ENCODE measurements at regions not wholly inside any gene's neighbourhood (a gene's known extent, or its start where the extent isn't known, plus 50 kb on each side); places are given as distances from the start of the nearest gene placed in this dataset.

DNA sequence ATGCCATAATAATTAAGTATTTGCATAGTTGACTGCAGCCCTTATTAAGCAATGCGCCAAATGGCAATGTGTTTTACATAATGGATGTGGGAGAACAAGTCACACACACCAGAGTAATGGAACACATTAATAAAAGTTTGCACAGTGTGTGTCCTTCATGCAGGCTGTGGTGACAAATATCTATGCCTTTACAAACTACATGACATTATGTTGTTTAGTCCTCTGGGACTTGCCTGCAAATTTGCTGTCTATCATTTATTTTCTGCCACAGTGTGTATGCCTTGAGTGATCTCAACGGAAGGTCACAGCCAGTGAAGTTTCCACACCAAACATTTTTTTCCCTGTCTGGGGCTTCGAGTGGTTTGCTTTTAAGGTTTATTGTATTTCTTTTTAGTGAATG lies 175.2 kb upstream of the TMEFF2 start:
- no peak overlapping the region for H3K4me2 ChIP-seq (ENCODE audit: low read depth, low read length)
- no peak overlapping the region for H2AFZ ChIP-seq (ENCODE audit: low read length)
- POLR2A ChIA-PET, result no interaction called here
- DNase-seq (ENCODE audit: low spot score) (no peak), ATAC-seq (no peak; the same call in 2 of the 3 replicates), FAIRE-seq (no peak)
- H3K79me2 ChIP-seq (ENCODE audit: insufficient read depth, low read length), result no peaks in the 10 kb centered on the region
- no peak for TF ChIP-seq PAWR (CRISPR knock-in tag; IDR thresholded peaks at IDR 0.05; ENCODE audit: borderline replicate concordance)
- TF ChIP-seq, protein P1, sequence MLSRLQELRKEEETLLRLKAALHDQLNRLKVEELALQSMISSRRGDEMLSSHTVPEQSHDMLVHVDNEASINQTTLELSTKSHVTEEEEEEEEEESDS (CRISPR knock-in tag; IDR thresholded peaks at IDR 0.05; ENCODE audit: borderline replicate concordance), result no peak
- no peak for TF ChIP-seq ZBTB43 (CRISPR knock-in tag; conservative IDR thresholded peaks at IDR 0.05)
- no peak for TF ChIP-seq AGO2 (optimal IDR thresholded peaks at IDR 0.05; ENCODE audit: low read depth, low read length)
- no peak for TF ChIP-seq ZNF10 (CRISPR knock-in tag; IDR thresholded peaks at IDR 0.05; ENCODE audit: borderline replicate concordance, low read depth)
- no peak for TF ChIP-seq HNRNPH1 (optimal IDR thresholded peaks at IDR 0.05; ENCODE audit: low read depth, low read length)
- TF ChIP-seq ZNF446 (CRISPR knock-in tag; IDR thresholded peaks at IDR 0.05), result no peak
- no peak for TF ChIP-seq MTA1 (CRISPR knock-in tag; IDR thresholded peaks at IDR 0.05; ENCODE audit: borderline replicate concordance)
- no peak for TF ChIP-seq HOXD1 (CRISPR knock-in tag; IDR thresholded peaks at IDR 0.05)
- TF ChIP-seq, protein P2, sequence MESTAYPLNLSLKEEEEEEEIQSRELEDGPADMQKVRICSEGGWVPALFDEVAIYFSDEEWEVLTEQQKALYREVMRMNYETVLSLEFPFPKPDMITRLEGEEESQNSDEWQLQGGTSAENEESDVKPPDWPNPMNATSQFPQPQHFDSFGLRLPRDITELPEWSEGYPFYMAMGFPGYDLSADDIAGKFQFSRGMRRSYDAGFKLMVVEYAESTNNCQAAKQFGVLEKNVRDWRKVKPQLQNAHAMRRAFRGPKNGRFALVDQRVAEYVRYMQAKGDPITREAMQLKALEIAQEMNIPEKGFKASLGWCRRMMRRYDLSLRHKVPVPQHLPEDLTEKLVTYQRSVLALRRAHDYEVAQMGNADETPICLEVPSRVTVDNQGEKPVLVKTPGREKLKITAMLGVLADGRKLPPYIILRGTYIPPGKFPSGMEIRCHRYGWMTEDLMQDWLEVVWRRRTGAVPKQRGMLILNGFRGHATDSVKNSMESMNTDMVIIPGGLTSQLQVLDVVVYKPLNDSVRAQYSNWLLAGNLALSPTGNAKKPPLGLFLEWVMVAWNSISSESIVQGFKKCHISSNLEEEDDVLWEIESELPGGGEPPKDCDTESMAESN (CRISPR knock-in tag; conservative IDR thresholded peaks at IDR 0.05), result no peak
- TF ChIP-seq, protein P3, sequence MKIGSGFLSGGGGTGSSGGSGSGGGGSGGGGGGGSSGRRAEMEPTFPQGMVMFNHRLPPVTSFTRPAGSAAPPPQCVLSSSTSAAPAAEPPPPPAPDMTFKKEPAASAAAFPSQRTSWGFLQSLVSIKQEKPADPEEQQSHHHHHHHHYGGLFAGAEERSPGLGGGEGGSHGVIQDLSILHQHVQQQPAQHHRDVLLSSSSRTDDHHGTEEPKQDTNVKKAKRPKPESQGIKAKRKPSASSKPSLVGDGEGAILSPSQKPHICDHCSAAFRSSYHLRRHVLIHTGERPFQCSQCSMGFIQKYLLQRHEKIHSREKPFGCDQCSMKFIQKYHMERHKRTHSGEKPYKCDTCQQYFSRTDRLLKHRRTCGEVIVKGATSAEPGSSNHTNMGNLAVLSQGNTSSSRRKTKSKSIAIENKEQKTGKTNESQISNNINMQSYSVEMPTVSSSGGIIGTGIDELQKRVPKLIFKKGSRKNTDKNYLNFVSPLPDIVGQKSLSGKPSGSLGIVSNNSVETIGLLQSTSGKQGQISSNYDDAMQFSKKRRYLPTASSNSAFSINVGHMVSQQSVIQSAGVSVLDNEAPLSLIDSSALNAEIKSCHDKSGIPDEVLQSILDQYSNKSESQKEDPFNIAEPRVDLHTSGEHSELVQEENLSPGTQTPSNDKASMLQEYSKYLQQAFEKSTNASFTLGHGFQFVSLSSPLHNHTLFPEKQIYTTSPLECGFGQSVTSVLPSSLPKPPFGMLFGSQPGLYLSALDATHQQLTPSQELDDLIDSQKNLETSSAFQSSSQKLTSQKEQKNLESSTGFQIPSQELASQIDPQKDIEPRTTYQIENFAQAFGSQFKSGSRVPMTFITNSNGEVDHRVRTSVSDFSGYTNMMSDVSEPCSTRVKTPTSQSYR (CRISPR knock-in tag; IDR thresholded peaks at IDR 0.05; ENCODE audit: borderline replicate concordance), result no peak
- no peaks in the 10 kb centered on the region for H4K20me1 ChIP-seq (ENCODE audit: insufficient read depth, low read length)
- H3K27me3 ChIP-seq (ENCODE audit: control insufficient read depth in 1 of 2, insufficient read depth in 2 of 2, low read length in 2 of 2), result no peaks in the 10 kb centered on the region
- intact Hi-C loops (cut with micrococcal nuclease; ENCODE audit: unreplicated experiment) (loop anchor here (10.0 kb wide), 1 partner anchor 1935 kb away; no protein-coding TSS in a partner anchor), in situ Hi-C loops (cut with HindIII; ENCODE audit: extremely low pct_ligation_motif_present, low pct_unique_long_range_greater_than_20kb) (no loop called here)
- no peak overlapping the region for H3K4me3 ChIP-seq (replicated peaks in 1 of 3; ENCODE audit: insufficient read depth in 1 of 3, low read depth in 2 of 3, low read length in 3 of 3)
- BruUV-seq (replicated peaks), result no TSS peak
- no peaks in the 10 kb centered on the region for H3K9me3 ChIP-seq (ENCODE audit: low read length)
- no peaks in the 10 kb centered on the region for H3K36me3 ChIP-seq (replicated peaks in 1 of 2; ENCODE audit: control insufficient read depth in 1 of 2, insufficient read depth in 2 of 2, low read length in 2 of 2)
- 16% methylated on average over 3 of the region's 3 CpGs for WGBS (ENCODE audit: low lambda C conversion rate)
- no peaks in the 10 kb centered on the region for H3K4me1 ChIP-seq (ENCODE audit: insufficient read depth, low read length)
- H3K27ac ChIP-seq (ENCODE audit: extremely low read length, insufficient read depth, low read length), result no peak overlapping the region
- CTCF ChIA-PET (ENCODE audit: low intra/inter-chr PET ratio, low total read pairs), result no interaction called here
- H3K9ac ChIP-seq (ENCODE audit: insufficient read depth, low read depth, low read length), result no peak overlapping the region
